ENCODE measurements at regions not wholly inside any gene's neighbourhood (a gene's known extent, or its start where the extent isn't known, plus 50 kb on each side); places are given as distances from the start of the nearest gene placed in this dataset.

GRCh38 chr5:8560776-8561175 lies 691.8 kb downstream of the MTRR start:
- TF ChIP-seq POLR2A (IDR thresholded peaks at IDR 0.05) (no peak), CTCF (IDR thresholded peaks at IDR 0.05) (no peak)

All from heart left ventricle (tissue), 13 donors.